CD8-positive, alpha-beta memory T cell (primary cell): ENCODE measurements at regions not wholly inside any gene's neighbourhood (a gene's known extent, or its start where the extent isn't known, plus 50 kb on each side); places are given as distances from the start of the nearest gene placed in this dataset.

Experiments used
- CTCF ChIA-PET: fragments of 350-600 bp; sonication (Branson Sonifier 250); formaldehyde crosslinking; loops from one replicate; lab custom pipeline; 2021; ENCODE audit warnings: antibody characterized with exemption; lab: Charles Lee
- POLR2A ChIA-PET: fragments of 350-600 bp; sonication (Branson Sonifier 250); formaldehyde crosslinking; loops from one replicate; lab custom pipeline; 2021; ENCODE audit warnings: antibody characterized with exemption; lab: Charles Lee
- DNase-seq, 5 donors: peaks; one replicate each; pipeline versions ENCODE4 v3.0.0 to v3.0.0-alpha.2; 2020 to 2022; ENCODE audit warnings: mixed read lengths in 1 of 5
- H3K27ac ChIP-seq: one replicate; pipeline ENCODE4 v1.7.0; 2013; ENCODE audit warnings: low read depth, mild to moderate bottlenecking, low read length, moderate library complexity
- H3K27me3 ChIP-seq: 2 replicates; pipeline ENCODE4 v1.7.0; 2013; ENCODE audit warnings: low read length, mild to moderate bottlenecking; ENCODE audit not compliant: insufficient read depth, poor library complexity, severe bottlenecking
- H3K36me3 ChIP-seq: 2 replicates; pipeline ENCODE4 v1.7.0; 2013; ENCODE audit warnings: mild to moderate bottlenecking, low read length, moderate library complexity; ENCODE audit not compliant: insufficient read depth
- H3K4me1 ChIP-seq: 2 replicates; pipeline ENCODE4 v1.7.0; 2013; ENCODE audit warnings: mild to moderate bottlenecking, low read length, moderate library complexity; ENCODE audit not compliant: insufficient read depth
- H3K4me3 ChIP-seq: 2 replicates; pipeline ENCODE4 v1.7.0; 2013; ENCODE audit warnings: mild to moderate bottlenecking, low read length
- H3K9me3 ChIP-seq: 2 replicates; pipeline ENCODE4 v1.7.0; 2013; ENCODE audit warnings: mild to moderate bottlenecking, low read length
- H3K27ac Mint-ChIP-seq, 8 donors: one replicate each; pipeline ENCODE4 v1.8.0; 2020 to 2021; ENCODE audit warnings: mixed read lengths in 8 of 8, mild to moderate bottlenecking in 6 of 8, inconsistent platforms in 3 of 8, moderate library complexity in 3 of 8
- H3K27me3 Mint-ChIP-seq, 2 donors: one replicate each; pipeline ENCODE4 v1.8.0; 2020 to 2021; ENCODE audit warnings: mixed read lengths in 2 of 2, mild to moderate bottlenecking in 1 of 2, moderate library complexity in 1 of 2
- H3K36me3 Mint-ChIP-seq, 3 donors: one replicate each; pipeline ENCODE4 v1.8.0; 2020 to 2021; ENCODE audit warnings: mixed read lengths in 3 of 3, inconsistent platforms in 1 of 3, mild to moderate bottlenecking in 1 of 3
- H3K4me1 Mint-ChIP-seq, 3 donors: one replicate each; pipeline ENCODE4 v1.8.0; 2020 to 2021; ENCODE audit warnings: mixed read lengths in 3 of 3, inconsistent platforms in 1 of 3, mild to moderate bottlenecking in 1 of 3
- H3K4me3 Mint-ChIP-seq, 7 donors: one replicate each; pipeline ENCODE4 v1.8.0; 2020 to 2021; ENCODE audit warnings: mixed read lengths in 7 of 7, mild to moderate bottlenecking in 6 of 7, moderate library complexity in 4 of 7, inconsistent platforms in 2 of 7
- H3K9me3 Mint-ChIP-seq, 5 donors: one replicate each; pipeline ENCODE4 v1.8.0; 2020 to 2022; ENCODE audit warnings: mixed read lengths in 5 of 5, mild to moderate bottlenecking in 3 of 5, moderate library complexity in 2 of 5, inconsistent platforms in 1 of 5

DNA sequence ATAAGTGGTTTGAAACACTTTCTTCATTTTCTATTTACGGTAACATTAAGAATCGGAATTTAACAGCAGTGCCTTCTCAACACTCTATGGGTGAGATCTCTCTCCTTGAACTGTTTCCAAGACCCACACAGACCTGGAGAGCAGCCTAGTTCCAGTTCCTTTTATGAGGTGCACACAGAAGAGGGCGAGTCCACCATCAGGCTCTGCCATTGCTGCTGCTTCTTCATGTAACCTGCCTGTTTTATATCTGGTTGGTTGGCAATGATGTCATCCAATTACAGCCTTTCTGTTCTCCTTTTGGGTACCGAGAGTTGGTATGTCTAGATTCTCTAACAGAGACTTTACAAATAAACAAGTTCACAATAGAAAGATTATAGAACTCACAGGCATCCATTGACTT, 225.7 kb downstream of the UTP18 start:
- no peak for DNase-seq
- H3K4me3 Mint-ChIP-seq = no peak overlapping the region
- Histone ChIP-seq H3K27me3 (no peaks in the 10 kb centered on the region), H3K36me3 (no peaks in the 10 kb centered on the region), H3K27ac (no peak overlapping the region), H3K9me3 (no peaks in the 10 kb centered on the region), H3K4me3 (no peak overlapping the region), H3K4me1 (no peaks in the 10 kb centered on the region)
- no peak overlapping the region for H3K27ac Mint-ChIP-seq
- ChIA-PET CTCF (no interaction called here), POLR2A (no interaction called here)
- H3K27me3 Mint-ChIP-seq = peaks cover 6 to 34% of the 10 kb centered on the region in 2 donors
- H3K4me1 Mint-ChIP-seq = no peaks in the 10 kb centered on the region
- peaks cover 0 to under 1% (median 0%) of the 10 kb centered on the region in 3 donors for H3K36me3 Mint-ChIP-seq
- H3K9me3 Mint-ChIP-seq = peaks cover 5 to 15% (median 9%) of the 10 kb centered on the region in 5 donors

DNA sequence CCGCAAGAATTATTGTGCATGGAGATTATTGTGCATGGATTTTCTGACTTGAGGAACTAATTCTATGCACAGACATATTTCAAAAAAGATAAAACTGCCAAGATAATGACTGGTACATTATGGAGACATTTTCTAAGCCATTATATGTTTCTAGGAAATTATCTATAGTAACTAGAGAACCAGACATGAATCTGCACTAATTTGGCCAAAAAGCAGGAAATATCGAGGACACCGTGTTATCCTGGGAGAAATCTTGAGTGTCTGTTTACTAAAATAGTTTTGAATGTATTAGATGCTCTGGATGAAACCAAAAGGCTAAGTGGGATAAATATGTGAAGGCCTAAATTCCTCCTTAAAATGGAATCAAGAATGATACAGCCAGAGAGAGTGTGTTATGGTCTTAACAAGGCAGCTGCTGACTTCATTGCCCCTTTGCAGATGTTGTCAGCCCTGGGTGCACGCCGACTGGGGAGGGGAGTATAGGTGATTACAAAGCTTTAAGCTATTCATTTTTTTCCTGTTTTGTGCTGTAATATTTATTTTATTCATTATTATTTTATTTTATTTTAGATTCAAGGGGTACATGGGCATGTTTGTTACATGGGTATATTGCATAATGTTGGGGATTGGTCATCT, 226.7 kb downstream of the UTP18 start:
- Mint-ChIP-seq H3K36me3 (no peaks in the 10 kb centered on the region), H3K4me1 (no peaks in the 10 kb centered on the region), H3K27me3 (peaks cover 4 to 34% of the 10 kb centered on the region in 2 donors), H3K27ac (no peak overlapping the region), H3K4me3 (no peak overlapping the region), H3K9me3 (peaks cover 0 to 9% (median 5%) of the 10 kb centered on the region in 5 donors)
- Histone ChIP-seq H3K4me3 (no peak overlapping the region), H3K4me1 (no peaks in the 10 kb centered on the region), H3K9me3 (no peaks in the 10 kb centered on the region), H3K36me3 (no peaks in the 10 kb centered on the region), H3K27ac (no peak overlapping the region), H3K27me3 (no peaks in the 10 kb centered on the region)
- no peak for DNase-seq
- ChIA-PET CTCF (no interaction called here), POLR2A (no interaction called here)

DNA sequence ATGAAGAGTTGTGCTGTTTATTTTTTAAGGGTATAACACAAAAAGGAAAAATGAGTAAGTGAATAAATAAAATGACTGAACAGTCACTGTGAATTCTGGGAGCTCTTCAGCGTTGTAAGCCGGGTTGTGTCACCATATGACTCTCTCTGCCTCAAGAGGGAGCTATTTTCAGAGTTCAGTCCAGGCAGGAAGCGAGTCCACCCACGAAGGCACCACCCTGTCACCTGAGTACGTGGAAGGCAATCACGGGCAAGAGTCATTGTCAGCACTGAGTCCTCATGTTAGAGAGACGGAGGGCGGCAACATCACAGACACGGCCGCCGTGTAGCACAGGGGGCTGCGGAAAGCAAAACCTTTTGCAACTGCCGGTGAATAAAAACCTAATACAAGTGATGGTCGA, 227.6 kb downstream of the UTP18 start:
- ChIA-PET POLR2A (no interaction called here), CTCF (no interaction called here)
- Histone ChIP-seq H3K4me3 (no peak overlapping the region), H3K4me1 (no peaks in the 10 kb centered on the region), H3K9me3 (no peaks in the 10 kb centered on the region), H3K36me3 (no peaks in the 10 kb centered on the region), H3K27ac (no peak overlapping the region), H3K27me3 (no peaks in the 10 kb centered on the region)
- no peak for DNase-seq
- H3K9me3 Mint-ChIP-seq = peaks cover 0 to 7% (median 3%) of the 10 kb centered on the region in 5 donors
- no peaks in the 10 kb centered on the region for H3K36me3 Mint-ChIP-seq
- no peak overlapping the region for H3K4me3 Mint-ChIP-seq
- H3K27ac Mint-ChIP-seq = no peak overlapping the region
- H3K27me3 Mint-ChIP-seq = peaks cover 4 to 34% of the 10 kb centered on the region in 2 donors
- no peaks in the 10 kb centered on the region for H3K4me1 Mint-ChIP-seq

DNA sequence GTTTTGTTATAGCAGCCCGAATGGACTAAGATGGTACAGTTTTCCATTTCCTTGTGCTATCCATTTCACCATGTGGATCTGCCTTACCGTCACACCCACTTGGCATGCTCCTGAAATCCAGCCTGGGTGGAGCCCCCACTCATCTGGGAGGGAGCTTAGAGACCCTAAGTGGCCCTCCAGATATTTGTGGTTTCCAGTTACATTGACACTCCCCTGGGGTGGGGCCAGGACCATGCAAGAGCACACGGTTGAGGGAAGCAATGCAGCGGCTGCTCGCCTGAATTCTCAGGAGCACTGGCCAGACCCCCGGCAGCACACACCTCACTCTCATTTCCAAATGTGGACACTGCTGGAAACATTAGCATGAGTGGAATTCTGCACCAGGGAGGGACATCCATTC, 231.1 kb downstream of the UTP18 start:
- H3K9me3 ChIP-seq = no peaks in the 10 kb centered on the region
- no peak for DNase-seq
- ChIA-PET CTCF (no interaction called here), POLR2A (no interaction called here)
- no peak overlapping the region for H3K4me3 ChIP-seq
- no peaks in the 10 kb centered on the region for H3K4me1 ChIP-seq
- Mint-ChIP-seq H3K9me3 (peaks cover 0 to 3% (median 0%) of the 10 kb centered on the region in 5 donors), H3K4me1 (no peaks in the 10 kb centered on the region), H3K27ac (no peak overlapping the region), H3K36me3 (no peaks in the 10 kb centered on the region), H3K27me3 (peaks cover 4 to 25% of the 10 kb centered on the region in 2 donors), H3K4me3 (no peak overlapping the region)
- H3K27ac ChIP-seq = no peak overlapping the region
- H3K36me3 ChIP-seq = no peaks in the 10 kb centered on the region
- H3K27me3 ChIP-seq = no peaks in the 10 kb centered on the region

DNA sequence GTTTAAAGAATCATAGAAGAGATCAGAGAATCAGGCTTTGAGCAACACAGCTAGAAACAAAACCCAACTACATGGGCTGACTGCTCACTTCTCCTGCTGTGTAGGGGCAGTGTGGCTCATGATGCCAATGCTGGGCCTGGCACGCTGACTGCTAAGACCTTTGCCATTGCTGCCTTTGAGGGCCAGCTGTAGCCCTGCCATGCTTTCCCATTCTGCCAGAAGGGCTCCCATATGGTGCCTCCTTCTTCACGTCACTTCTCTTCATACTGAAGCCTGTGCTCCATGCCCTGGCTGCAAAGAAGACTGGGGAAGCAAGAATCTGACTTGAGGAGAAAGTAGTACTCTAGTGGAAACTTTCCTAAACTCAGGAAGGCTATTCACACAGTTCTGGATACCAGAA, 232.9 kb downstream of the UTP18 start:
- no peak overlapping the region for H3K4me3 ChIP-seq
- peaks cover 0 to 3% (median 0%) of the 10 kb centered on the region in 5 donors for H3K9me3 Mint-ChIP-seq
- no peak overlapping the region for H3K4me3 Mint-ChIP-seq
- no peak overlapping the region for H3K27ac ChIP-seq
- no peaks in the 10 kb centered on the region for H3K4me1 Mint-ChIP-seq
- no peak overlapping the region for H3K27ac Mint-ChIP-seq
- H3K36me3 Mint-ChIP-seq = no peaks in the 10 kb centered on the region
- no peaks in the 10 kb centered on the region for H3K4me1 ChIP-seq
- DNase-seq = no peak
- ChIA-PET POLR2A (no interaction called here), CTCF (no interaction called here)
- no peaks in the 10 kb centered on the region for H3K36me3 ChIP-seq
- no peaks in the 10 kb centered on the region for H3K9me3 ChIP-seq
- peaks cover 4 to 18% of the 10 kb centered on the region in 2 donors for H3K27me3 Mint-ChIP-seq
- no peaks in the 10 kb centered on the region for H3K27me3 ChIP-seq

DNA sequence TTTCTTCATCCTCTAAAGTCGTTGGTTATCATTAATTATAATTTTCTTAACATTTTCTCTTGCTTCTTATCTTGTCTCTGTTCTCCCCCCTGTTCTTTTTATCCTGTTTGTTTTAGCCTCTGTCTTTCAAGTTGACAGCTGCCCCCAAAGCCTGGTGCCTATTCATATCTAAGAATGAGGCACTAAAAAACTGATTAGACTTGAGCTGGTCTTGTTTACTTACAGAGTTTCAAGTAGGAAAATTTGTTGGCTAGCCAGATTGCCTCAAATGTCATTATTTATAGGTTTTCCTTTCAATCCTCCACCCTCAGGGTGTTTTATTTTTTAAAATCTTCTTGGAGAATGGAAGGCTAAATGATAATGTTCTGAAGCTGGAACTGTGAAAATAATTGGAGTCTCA, 236.0 kb downstream of the UTP18 start:
- H3K27me3 Mint-ChIP-seq = peaks cover 2 to 22% of the 10 kb centered on the region in 2 donors
- H3K9me3 ChIP-seq = no peaks in the 10 kb centered on the region
- H3K4me1 Mint-ChIP-seq = no peaks in the 10 kb centered on the region
- POLR2A ChIA-PET = no interaction called here
- no peaks in the 10 kb centered on the region for H3K9me3 Mint-ChIP-seq
- no peaks in the 10 kb centered on the region for H3K27me3 ChIP-seq
- H3K4me1 ChIP-seq = no peaks in the 10 kb centered on the region
- CTCF ChIA-PET = no interaction called here
- H3K27ac Mint-ChIP-seq = no peak overlapping the region
- no peak overlapping the region for H3K4me3 ChIP-seq
- no peak overlapping the region for H3K4me3 Mint-ChIP-seq
- no peaks in the 10 kb centered on the region for H3K36me3 Mint-ChIP-seq
- DNase-seq = no peak
- no peak overlapping the region for H3K27ac ChIP-seq
- H3K36me3 ChIP-seq = no peaks in the 10 kb centered on the region

DNA sequence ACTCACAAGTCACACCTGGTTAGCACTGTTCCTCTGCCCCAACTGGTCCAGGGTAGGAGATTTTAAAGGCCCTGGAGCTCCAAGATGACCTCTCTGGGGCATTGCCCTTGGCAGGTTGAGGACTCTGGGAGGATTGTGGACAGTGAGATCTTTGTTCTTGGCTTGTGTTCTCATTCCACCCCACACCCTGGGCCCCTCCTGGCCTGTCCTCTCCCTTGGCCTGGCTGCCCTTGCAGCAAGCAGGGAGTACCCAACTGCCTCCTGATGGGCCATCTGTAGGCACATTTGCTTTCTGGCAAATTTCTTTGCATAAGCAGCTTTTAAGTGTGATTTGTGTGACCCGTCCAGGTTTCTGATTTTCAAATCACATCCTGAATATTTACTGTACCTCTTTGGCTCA, 239.6 kb downstream of the UTP18 start:
- H3K36me3 Mint-ChIP-seq = no peaks in the 10 kb centered on the region
- peaks cover 7 to 50% of the 10 kb centered on the region in 2 donors for H3K27me3 Mint-ChIP-seq
- CTCF ChIA-PET = interaction anchor here (0.6 kb wide), 1 partner anchor 30 kb away, joined by 3 read pairs; no protein-coding TSS in a partner anchor

DNA sequence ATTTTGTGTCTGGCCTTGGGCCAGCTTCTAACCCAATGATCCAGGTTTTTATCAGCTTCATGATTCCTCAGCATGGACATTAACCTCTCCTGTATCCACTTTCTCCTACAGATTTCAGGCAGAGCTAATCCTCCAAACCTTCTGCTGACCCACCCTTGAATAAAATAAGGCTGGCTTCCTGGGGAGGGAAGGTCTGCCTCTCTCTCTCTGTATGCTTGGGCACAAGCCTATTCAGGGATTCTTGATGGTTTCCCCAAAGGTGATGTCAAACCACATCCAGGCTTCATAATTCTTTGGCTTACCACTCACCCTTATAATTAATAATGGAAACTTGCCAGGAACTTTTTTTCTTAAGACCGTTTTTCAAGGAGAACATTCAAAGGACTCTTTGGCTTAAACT, 240.1 kb downstream of the UTP18 start:
- no peak for DNase-seq
- H3K27me3 Mint-ChIP-seq = peaks cover 13 to 54% of the 10 kb centered on the region in 2 donors
- H3K9me3 Mint-ChIP-seq = no peaks in the 10 kb centered on the region
- CTCF ChIA-PET = interaction anchor here (0.6 kb wide), 1 partner anchor 30 kb away, joined by 3 read pairs; no protein-coding TSS in a partner anchor
- POLR2A ChIA-PET = no interaction called here
- H3K4me1 Mint-ChIP-seq = no peaks in the 10 kb centered on the region
- no peaks in the 10 kb centered on the region for H3K36me3 Mint-ChIP-seq
- H3K27ac ChIP-seq = no peak overlapping the region
- no peaks in the 10 kb centered on the region for H3K27me3 ChIP-seq
- no peaks in the 10 kb centered on the region for H3K9me3 ChIP-seq
- H3K4me3 Mint-ChIP-seq = no peak overlapping the region
- H3K4me1 ChIP-seq = no peaks in the 10 kb centered on the region
- no peak overlapping the region for H3K4me3 ChIP-seq
- no peaks in the 10 kb centered on the region for H3K36me3 ChIP-seq
- no peak overlapping the region for H3K27ac Mint-ChIP-seq

More for the DNA sequence above, 239.6 kb downstream of the UTP18 start:
- Histone ChIP-seq H3K36me3 (no peaks in the 10 kb centered on the region), H3K4me1 (no peaks in the 10 kb centered on the region), H3K9me3 (no peaks in the 10 kb centered on the region), H3K27ac (no peak overlapping the region), H3K4me3 (no peak overlapping the region), H3K27me3 (no peaks in the 10 kb centered on the region)
- DNase-seq = no peak
- H3K27ac Mint-ChIP-seq = no peak overlapping the region
- H3K9me3 Mint-ChIP-seq = no peaks in the 10 kb centered on the region
- H3K4me3 Mint-ChIP-seq = no peak overlapping the region
- POLR2A ChIA-PET = no interaction called here
- H3K4me1 Mint-ChIP-seq = no peaks in the 10 kb centered on the region
